ENCODE measurements at regions not wholly inside any gene's neighbourhood (a gene's known extent, or its start where the extent isn't known, plus 50 kb on each side); places are given as distances from the start of the nearest gene placed in this dataset.

DNA sequence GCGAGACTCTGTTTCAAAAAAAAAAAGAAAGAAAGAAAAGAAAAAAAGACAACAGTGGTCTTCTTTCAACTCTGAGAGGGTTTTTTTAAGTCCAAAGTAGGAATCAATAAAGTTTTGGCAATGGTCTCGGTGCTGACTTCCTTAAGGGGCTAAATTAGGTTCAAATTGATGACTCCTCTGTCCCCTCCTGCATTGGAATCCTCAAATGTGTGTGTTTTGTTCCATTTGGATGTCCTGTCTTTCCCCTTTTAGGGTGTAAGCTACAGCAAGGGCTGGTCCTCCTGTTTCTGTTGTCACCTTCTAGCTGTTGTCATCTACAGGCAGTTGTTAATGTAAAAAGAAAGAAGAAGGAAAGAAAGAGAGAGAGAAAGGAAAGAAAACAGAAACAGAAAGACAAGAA is 54.4 kb downstream of the PABIR2 start:
- TF ChIP-seq, protein P1, sequence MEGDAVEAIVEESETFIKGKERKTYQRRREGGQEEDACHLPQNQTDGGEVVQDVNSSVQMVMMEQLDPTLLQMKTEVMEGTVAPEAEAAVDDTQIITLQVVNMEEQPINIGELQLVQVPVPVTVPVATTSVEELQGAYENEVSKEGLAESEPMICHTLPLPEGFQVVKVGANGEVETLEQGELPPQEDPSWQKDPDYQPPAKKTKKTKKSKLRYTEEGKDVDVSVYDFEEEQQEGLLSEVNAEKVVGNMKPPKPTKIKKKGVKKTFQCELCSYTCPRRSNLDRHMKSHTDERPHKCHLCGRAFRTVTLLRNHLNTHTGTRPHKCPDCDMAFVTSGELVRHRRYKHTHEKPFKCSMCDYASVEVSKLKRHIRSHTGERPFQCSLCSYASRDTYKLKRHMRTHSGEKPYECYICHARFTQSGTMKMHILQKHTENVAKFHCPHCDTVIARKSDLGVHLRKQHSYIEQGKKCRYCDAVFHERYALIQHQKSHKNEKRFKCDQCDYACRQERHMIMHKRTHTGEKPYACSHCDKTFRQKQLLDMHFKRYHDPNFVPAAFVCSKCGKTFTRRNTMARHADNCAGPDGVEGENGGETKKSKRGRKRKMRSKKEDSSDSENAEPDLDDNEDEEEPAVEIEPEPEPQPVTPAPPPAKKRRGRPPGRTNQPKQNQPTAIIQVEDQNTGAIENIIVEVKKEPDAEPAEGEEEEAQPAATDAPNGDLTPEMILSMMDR (IDR thresholded peaks at IDR 0.05) = no peak
- no peak for TF ChIP-seq POLR2A (IDR thresholded peaks at IDR 0.05)
- no peak for TF ChIP-seq EP300 (IDR thresholded peaks at IDR 0.05)
- no peak for TF ChIP-seq POLR2AphosphoS5 (IDR thresholded peaks at IDR 0.05)
